PC-3 (cell line): ENCODE measurements at regions not wholly inside any gene's neighbourhood (a gene's known extent, or its start where the extent isn't known, plus 50 kb on each side); places are given as distances from the start of the nearest gene placed in this dataset.

Experiments
- CTCF ChIP-seq: fragments of 300-600 bp; sonication (generic); conservative IDR thresholded peaks from 2 replicates; pipeline ENCODE4 v1.5.1; 2017; ENCODE audit warnings: antibody characterized with exemption, low read depth, mild to moderate bottlenecking, low read length
- EZH2 ChIP-seq: fragments of 300-600 bp; sonication (generic); IDR thresholded peaks from one replicate; pipeline ENCODE4 v1.6.1; 2017; ENCODE audit warnings: antibody characterized with exemption, mild to moderate bottlenecking, low read length; ENCODE audit not compliant: unreplicated experiment
- EZH2phosphoT487 ChIP-seq: fragments of 300-600 bp; sonication (generic); IDR thresholded peaks from 2 replicates; pipeline ENCODE4 v1.6.1; 2018; ENCODE audit warnings: mild to moderate bottlenecking, antibody characterized with exemption, low read length, borderline replicate concordance

DNA sequence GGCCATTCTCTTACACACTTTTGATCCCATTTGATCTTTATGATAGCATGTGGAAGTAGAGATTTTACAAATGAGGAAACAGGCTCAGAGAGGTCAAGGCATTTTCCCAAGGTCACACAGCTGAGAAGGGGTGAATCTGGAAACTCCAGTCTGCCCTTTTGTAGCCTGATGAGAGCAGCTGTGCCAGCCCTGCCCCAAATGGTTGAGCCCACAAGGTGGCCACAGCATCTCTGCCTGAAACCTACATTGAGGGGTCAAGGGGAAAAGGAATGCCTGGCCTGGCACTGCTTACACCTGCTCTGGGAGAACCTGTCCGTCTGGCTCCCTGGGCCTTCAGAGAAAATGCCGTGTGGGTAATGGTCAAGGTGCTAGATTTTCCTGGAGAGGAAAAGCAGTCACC is 200.2 kb upstream of the LINGO1 start:
- no peak for TF ChIP-seq CTCF
- TF ChIP-seq EZH2, result no peak
- no peak for TF ChIP-seq EZH2phosphoT487
